ENCODE measurements at regions not wholly inside any gene's neighbourhood (a gene's known extent, or its start where the extent isn't known, plus 50 kb on each side); places are given as distances from the start of the nearest gene placed in this dataset.

DNA sequence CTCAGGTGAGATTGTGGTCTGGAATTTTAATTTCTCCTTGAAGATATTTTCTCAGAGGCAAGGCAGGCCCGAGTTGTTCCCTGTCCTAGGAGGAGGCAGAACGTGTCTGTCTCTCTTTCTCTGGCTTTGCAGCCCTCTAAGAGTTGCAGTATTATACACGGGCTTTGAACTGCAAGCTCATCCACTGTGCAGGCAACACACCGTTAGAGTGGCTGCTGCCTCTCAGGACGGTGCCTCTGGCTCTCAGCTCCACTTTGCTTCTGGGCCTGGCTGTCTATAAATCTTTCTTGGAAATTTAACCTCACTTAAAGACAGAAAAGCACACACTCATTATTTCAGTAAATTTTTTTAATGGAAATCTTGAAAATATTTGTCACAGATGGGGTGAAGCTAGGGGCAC is 170.1 kb upstream of the ADCY2 start:
- TF ChIP-seq, protein P1, sequence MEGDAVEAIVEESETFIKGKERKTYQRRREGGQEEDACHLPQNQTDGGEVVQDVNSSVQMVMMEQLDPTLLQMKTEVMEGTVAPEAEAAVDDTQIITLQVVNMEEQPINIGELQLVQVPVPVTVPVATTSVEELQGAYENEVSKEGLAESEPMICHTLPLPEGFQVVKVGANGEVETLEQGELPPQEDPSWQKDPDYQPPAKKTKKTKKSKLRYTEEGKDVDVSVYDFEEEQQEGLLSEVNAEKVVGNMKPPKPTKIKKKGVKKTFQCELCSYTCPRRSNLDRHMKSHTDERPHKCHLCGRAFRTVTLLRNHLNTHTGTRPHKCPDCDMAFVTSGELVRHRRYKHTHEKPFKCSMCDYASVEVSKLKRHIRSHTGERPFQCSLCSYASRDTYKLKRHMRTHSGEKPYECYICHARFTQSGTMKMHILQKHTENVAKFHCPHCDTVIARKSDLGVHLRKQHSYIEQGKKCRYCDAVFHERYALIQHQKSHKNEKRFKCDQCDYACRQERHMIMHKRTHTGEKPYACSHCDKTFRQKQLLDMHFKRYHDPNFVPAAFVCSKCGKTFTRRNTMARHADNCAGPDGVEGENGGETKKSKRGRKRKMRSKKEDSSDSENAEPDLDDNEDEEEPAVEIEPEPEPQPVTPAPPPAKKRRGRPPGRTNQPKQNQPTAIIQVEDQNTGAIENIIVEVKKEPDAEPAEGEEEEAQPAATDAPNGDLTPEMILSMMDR (IDR thresholded peaks at IDR 0.05) = no peak

DNA sequence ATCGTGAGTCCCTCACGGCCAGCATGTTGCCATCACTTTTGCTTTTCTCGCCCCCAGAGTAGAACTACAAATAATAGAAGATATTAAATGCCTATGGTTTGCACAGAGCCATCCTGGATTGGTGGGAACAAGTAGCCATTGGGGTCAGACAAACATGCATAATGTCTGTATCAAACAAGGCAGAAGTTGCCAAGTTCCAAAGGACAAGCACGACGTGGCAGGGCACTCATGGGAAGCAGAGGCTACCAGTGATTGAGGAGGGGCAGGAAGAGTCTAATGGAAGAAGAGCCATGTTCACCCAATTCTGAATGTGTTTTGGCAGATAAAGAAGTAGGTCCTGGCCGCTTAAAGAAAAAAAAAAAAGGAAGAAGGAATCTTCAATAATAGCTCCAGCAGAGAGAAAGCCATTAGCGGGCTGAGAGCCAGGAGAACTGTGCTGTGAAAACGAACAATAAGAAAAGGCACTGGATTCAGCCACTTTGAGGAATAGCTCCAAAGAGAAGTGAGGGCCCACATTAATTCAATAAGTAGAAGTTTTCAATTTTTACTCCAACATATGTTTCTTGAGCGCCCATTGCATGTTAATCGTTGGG is 153.7 kb upstream of the ADCY2 start:
- TF ChIP-seq, protein P1 (IDR thresholded peaks at IDR 0.05) = no peak

DNA sequence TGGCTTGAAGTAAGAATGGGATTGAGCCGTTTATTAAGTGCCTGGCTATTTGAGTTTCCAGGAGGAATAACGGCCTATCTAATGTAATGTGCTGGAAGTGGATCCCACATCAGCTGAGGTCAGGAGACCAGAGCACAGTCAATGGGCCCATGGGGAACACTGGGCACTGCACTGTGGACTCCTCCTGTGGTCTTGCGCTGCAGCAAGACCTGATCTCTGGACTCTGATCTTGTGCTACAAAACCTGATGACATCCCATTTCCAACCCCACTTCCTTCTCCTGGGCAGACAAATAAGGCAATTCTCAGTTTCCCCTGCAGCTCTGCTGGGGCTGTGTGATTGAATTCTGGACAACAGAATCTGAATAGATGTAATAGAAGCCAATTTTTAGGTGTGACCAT is 151.7 kb upstream of the ADCY2 start:
- TF ChIP-seq, protein P1 (IDR thresholded peaks at IDR 0.05) = no peak

DNA sequence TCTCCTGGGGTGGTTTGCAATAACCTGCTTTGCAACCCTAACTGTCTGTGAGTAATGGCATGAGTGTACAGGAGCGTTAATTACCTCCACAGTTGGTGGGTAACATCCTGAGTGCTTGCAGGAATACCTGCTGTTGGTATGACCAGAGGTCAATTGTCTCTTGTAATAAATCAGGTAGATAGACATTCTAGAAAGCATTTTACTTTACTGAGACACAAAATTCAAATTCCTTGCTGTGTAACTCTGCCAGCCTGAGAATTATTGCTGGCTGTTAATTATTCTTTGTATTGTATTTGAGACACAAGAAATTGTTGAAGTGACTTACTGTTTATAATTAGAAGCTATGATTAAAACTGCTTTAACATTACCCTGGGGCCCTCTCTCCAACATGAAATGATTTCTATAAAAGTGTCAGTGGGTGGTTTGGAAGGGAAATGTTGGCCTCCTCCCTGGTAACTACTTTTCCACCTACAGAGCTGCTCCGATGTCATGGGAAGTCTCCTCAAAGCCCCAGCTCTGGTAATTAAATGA is 150.8 kb upstream of the ADCY2 start:
- TF ChIP-seq, protein P1 (IDR thresholded peaks at IDR 0.05) = no peak

DNA sequence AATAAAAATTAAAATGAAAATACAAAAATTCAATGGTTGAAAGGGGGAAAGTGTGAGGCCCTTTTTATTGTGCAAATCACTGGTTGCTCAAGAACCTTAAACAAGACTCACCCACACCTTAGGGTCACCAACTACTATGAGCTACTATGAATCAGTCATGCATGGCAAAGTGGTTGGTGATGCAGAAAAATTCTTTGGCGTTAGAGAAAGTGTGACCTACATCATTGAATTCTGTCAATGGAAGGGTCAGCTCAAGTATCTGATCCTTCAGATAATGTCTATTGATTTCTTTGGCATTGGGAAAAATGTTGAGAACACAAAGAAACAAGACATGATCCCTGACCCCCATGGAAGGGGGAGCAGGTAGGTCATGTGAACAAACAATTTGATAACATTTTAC is 149.7 kb upstream of the ADCY2 start:
- TF ChIP-seq, protein P1 (IDR thresholded peaks at IDR 0.05) = no peak

DNA sequence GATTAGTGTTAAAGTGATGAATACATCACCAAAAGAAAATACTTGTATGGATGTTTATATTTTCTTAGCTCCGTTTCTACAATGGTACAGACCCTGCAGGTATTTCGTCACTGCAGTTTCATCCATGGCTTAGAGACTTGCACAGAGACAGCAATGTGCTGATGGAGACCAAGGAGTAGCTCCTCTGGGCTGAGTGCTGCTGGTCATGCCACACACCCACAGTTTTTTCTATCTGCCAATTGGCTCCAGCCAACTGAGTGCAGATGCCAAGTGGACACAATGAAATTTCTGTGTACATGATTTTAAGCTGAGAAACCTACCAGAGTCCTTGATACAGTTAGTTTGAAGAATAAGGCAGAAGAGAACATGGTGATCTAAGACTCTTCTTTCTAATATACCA is 145.9 kb upstream of the ADCY2 start:
- TF ChIP-seq, protein P1 (IDR thresholded peaks at IDR 0.05) = no peak

DNA sequence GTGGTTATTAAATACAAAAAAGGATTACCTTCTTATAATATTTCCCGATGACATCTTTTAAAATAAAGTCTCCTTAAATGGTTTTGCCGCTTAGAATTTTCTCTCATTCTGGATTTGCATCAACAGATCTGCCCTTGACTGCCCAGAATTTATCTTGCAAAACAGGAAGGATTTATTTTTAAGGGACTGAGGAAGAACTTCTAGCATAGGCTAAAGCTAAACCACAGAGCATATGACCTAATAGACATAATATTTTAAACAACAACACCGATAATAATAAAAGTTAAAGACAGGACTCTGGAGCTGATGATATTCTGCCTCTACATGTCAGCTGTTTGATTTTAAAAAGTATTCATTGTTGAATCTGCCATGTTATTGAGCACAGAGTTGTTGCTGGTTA is 145.3 kb upstream of the ADCY2 start:
- TF ChIP-seq, protein P1 (IDR thresholded peaks at IDR 0.05) = no peak

DNA sequence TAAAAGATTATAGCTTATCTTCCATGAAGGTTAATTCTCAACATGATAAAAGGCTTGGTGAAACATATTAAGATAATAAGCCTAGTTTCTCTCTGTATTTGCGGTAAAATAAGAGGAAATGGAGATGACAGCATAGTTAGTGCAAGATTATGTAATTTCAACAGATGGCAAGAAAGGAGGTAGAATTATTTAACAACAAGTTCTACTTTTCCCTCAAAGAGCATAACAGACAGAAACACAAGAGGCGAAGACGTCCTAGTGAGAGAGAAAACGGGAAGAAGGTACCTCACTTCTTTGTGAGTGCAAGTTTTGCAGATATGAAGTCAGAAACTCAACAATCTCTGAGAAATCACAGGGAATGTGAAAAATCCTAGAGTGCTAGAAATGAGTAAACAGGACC is 144.8 kb upstream of the ADCY2 start:
- TF ChIP-seq, protein P1 (IDR thresholded peaks at IDR 0.05) = no peak

Data from LNCAP (cell line).